ENCODE measurements at regions not wholly inside any gene's neighbourhood (a gene's known extent, or its start where the extent isn't known, plus 50 kb on each side); places are given as distances from the start of the nearest gene placed in this dataset.

DNA sequence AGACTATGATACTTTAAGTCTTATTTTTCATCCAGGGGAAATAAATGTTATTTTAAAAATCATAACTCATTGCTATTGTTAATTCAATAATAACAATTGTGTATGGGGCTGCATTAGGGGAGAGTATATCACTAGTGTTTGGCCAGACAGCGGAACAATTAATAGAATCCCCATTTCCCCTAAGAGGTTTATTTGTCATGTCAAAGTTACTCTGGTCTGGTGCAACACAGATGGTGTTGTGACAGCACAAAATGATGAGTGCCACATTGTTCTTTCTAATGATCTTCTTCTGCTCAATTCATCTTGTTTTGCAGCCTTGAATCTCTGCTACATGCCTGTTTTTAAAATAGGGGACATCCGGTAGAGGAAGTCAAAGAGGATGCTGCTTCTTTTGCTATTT, 351.6 kb downstream of the NSUN3 start:
- DNase-seq (ENCODE audit: extremely low spot score) = no peak
- no peaks in the 10 kb centered on the region for H3K36me3 ChIP-seq
- 52% methylated on average over 2 of the region's 2 CpGs for WGBS
- H3K27me3 ChIP-seq = no peaks in the 10 kb centered on the region
- H3K4me1 ChIP-seq = peaks cover 0 to 10% (median 8%) of the 10 kb centered on the region in 4 donors
- H3K27ac ChIP-seq (replicated peaks in 1 of 4) = no peak overlapping the region
- intact Hi-C loops (cut with DNase I) = loop anchor here (10.0 kb wide), 1 partner anchor 320 kb away; no protein-coding TSS in a partner anchor
- TF ChIP-seq POLR2AphosphoS5 (IDR thresholded peaks at IDR 0.05) = no peak
- TF ChIP-seq EP300 (IDR thresholded peaks at IDR 0.05) = no peak
- TF ChIP-seq POLR2A (IDR thresholded peaks at IDR 0.05; ENCODE audit: low read depth) = no peak
- TF ChIP-seq, protein P1, sequence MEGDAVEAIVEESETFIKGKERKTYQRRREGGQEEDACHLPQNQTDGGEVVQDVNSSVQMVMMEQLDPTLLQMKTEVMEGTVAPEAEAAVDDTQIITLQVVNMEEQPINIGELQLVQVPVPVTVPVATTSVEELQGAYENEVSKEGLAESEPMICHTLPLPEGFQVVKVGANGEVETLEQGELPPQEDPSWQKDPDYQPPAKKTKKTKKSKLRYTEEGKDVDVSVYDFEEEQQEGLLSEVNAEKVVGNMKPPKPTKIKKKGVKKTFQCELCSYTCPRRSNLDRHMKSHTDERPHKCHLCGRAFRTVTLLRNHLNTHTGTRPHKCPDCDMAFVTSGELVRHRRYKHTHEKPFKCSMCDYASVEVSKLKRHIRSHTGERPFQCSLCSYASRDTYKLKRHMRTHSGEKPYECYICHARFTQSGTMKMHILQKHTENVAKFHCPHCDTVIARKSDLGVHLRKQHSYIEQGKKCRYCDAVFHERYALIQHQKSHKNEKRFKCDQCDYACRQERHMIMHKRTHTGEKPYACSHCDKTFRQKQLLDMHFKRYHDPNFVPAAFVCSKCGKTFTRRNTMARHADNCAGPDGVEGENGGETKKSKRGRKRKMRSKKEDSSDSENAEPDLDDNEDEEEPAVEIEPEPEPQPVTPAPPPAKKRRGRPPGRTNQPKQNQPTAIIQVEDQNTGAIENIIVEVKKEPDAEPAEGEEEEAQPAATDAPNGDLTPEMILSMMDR (IDR thresholded peaks at IDR 0.05) = no peak
- H3K4me3 ChIP-seq = no peak overlapping the region
- H3K9me3 ChIP-seq = peaks cover 0 to under 1% (median 0%) of the 10 kb centered on the region in 4 donors

DNA sequence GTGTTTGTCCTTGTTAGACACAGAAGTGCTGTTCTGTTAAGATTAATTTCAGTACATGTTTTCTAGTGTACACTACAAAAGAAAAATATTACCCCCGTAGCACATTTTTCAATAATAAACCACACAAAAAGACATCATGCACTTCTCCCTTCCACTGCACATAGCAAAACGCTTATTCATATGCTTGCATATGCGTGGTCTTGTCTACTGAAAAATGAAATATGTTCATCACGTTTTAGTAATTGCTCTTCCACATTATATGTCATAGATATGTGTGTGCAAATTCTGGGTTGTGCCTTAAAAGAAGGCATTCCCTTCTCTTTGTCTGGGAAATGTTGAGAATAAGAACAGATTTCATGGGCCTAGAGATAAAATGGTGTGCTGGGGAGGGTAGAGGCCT, 353.9 kb downstream of the NSUN3 start:
- WGBS = 91% methylated on average over 4 of the region's 4 CpGs
- TF ChIP-seq EP300 (IDR thresholded peaks at IDR 0.05) (no peak), POLR2AphosphoS5 (IDR thresholded peaks at IDR 0.05) (no peak)
- TF ChIP-seq, protein P1 (IDR thresholded peaks at IDR 0.05) = no peak
- peaks cover 0 to 10% (median 8%) of the 10 kb centered on the region in 4 donors for H3K4me1 ChIP-seq

DNA sequence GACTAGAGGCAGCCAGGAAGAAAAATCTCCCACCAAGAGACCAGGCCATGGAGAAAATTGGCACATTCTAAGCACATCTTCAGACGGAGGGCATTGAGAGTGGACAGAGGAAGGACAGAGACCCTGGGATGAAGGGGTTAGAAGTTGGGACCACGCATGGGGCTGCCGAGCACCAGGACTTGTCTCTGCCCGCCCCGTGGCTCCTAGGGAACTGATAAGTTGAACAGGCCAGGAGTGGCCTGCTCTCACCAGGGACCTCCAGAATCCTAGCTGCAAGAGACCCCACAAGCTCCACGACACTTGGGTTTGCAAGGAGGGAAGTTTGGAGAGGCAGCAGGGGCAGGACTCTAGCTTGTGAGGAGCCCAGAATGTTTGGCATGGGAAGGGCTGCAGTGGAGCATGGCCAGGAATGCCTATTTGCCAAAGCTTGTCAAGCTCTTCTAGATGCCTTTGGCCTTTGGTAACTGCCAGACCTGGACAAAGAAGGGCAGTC, 355.1 kb downstream of the NSUN3 start:
- Histone ChIP-seq H3K4me1 (peaks cover 0 to 10% (median 8%) of the 10 kb centered on the region in 4 donors), H3K4me3 (no peak overlapping the region), H3K27ac (replicated peaks in 1 of 4) (no peak overlapping the region), H3K36me3 (no peaks in the 10 kb centered on the region), H3K9me3 (peaks cover 0 to 6% (median 0%) of the 10 kb centered on the region in 4 donors), H3K27me3 (no peaks in the 10 kb centered on the region)
- intact Hi-C loops (cut with DNase I) = loop anchor here (10.0 kb wide), 1 partner anchor 317 kb away; no protein-coding TSS in a partner anchor
- TF ChIP-seq, protein P1 (IDR thresholded peaks at IDR 0.05) = no peak
- no peak for TF ChIP-seq POLR2AphosphoS5 (IDR thresholded peaks at IDR 0.05)
- no peak for TF ChIP-seq EP300 (IDR thresholded peaks at IDR 0.05)
- no peak for TF ChIP-seq POLR2A (IDR thresholded peaks at IDR 0.05; ENCODE audit: low read depth)
- WGBS = 86% methylated on average over 5 of the region's 6 CpGs
- no peak for DNase-seq (ENCODE audit: extremely low spot score)

More for the DNA sequence above, 353.9 kb downstream of the NSUN3 start:
- Histone ChIP-seq H3K27me3 (no peaks in the 10 kb centered on the region), H3K27ac (replicated peaks in 1 of 4) (no peak overlapping the region), H3K9me3 (peaks cover 0 to 6% (median 0%) of the 10 kb centered on the region in 4 donors), H3K36me3 (no peaks in the 10 kb centered on the region), H3K4me3 (no peak overlapping the region)
- intact Hi-C loops (cut with DNase I) = loop anchor here (10.0 kb wide), 1 partner anchor 318 kb away; no protein-coding TSS in a partner anchor
- no peak for DNase-seq (ENCODE audit: extremely low spot score)

DNA sequence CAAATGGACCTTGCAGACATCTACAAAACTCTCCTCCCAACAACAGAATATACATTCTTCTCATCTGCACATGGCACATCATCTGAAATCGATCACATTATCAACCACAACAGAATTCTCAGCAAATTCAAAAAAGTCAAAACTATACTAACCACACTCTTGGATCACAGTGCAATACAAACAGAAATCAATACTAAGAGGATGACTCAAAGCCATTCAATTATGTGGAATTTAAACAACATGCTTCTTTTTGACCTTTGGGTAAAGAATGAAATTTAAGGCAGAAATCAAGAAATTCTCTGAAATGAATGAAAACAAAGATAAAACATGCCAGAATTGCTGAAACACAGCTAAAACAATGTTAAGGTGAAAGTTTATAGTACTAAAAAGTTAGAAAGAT, 358.1 kb downstream of the NSUN3 start:
- TF ChIP-seq POLR2AphosphoS5 (IDR thresholded peaks at IDR 0.05) = no peak
- TF ChIP-seq EP300 (IDR thresholded peaks at IDR 0.05) = no peak
- TF ChIP-seq, protein P1 (IDR thresholded peaks at IDR 0.05) = no peak
- no peak for TF ChIP-seq POLR2A (IDR thresholded peaks at IDR 0.05; ENCODE audit: low read depth)
- 95% methylated on average over 1 of the region's 1 CpG for WGBS
- H3K4me3 ChIP-seq = no peak overlapping the region
- no peak overlapping the region for H3K27ac ChIP-seq (replicated peaks in 1 of 4)
- no peak for DNase-seq (ENCODE audit: extremely low spot score)
- H3K4me1 ChIP-seq = no peaks in the 10 kb centered on the region
- no peaks in the 10 kb centered on the region for H3K27me3 ChIP-seq
- intact Hi-C loops (cut with DNase I) = no loop called here
- H3K9me3 ChIP-seq = peaks cover 0 to 6% (median 0%) of the 10 kb centered on the region in 4 donors
- H3K36me3 ChIP-seq = no peaks in the 10 kb centered on the region

DNA sequence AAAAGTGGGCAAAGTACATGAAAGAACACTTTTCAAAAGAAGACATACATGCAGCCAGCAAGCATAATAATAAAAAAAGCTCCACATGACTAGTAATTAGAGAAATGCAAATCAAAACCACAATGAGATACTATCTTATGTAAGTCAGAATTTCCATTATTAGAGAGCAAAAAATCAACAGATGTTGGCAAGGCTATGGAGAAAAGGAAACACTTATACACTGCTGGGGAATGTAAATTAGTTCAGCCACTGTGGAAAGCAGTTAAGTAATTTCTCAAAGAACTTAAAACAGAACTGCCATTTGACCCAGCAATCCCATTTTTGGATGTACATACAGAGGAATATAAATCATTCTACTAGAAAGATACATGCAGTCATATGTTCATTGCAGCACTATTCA, 360.7 kb downstream of the NSUN3 start:
- no peaks in the 10 kb centered on the region for H3K36me3 ChIP-seq
- peaks cover 0 to 6% (median 0%) of the 10 kb centered on the region in 4 donors for H3K9me3 ChIP-seq
- no peak overlapping the region for H3K27ac ChIP-seq (replicated peaks in 1 of 4)
- H3K27me3 ChIP-seq = no peaks in the 10 kb centered on the region
- H3K4me3 ChIP-seq = no peak overlapping the region
- intact Hi-C loops (cut with DNase I) = no loop called here
- no peaks in the 10 kb centered on the region for H3K4me1 ChIP-seq
- DNase-seq (ENCODE audit: extremely low spot score) = no peak
- TF ChIP-seq POLR2A (IDR thresholded peaks at IDR 0.05; ENCODE audit: low read depth) = no peak
- TF ChIP-seq POLR2AphosphoS5 (IDR thresholded peaks at IDR 0.05) = no peak
- TF ChIP-seq, protein P1 (IDR thresholded peaks at IDR 0.05) = no peak
- TF ChIP-seq EP300 (IDR thresholded peaks at IDR 0.05) = no peak
